GM19351 (cell line): ENCODE measurements at regions not wholly inside any gene's neighbourhood (a gene's known extent, or its start where the extent isn't known, plus 50 kb on each side); places are given as distances from the start of the nearest gene placed in this dataset.

Experiments used
- ATAC-seq: cut with Tn5 transposase; IDR thresholded peaks from one replicate; pipeline ENCODE4 v1.9.1; 2021; ENCODE audit warnings: mild to moderate bottlenecking, moderate library complexity; ENCODE audit not compliant: unreplicated experiment

DNA sequence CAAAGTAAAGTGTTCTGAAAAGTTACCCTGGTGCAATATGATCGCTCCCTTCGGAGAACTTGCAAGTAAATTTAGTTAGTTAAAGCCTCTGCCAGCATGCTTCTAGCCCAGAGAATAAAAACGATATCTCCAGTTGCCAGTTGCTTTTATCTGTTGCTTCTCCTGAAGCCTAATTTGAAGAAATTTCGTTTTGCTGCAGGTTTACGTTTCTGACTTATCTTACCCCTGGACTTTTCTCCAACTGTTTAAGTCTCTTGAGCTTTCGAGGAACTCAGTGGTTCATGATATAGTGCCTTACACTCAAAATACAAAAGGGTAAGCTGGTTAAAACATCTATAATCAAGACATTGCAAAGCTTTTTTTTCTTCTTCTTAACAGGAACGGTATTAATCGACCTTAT lies 131.1 kb downstream of the FAM161A start:
- no peak for ATAC-seq

DNA sequence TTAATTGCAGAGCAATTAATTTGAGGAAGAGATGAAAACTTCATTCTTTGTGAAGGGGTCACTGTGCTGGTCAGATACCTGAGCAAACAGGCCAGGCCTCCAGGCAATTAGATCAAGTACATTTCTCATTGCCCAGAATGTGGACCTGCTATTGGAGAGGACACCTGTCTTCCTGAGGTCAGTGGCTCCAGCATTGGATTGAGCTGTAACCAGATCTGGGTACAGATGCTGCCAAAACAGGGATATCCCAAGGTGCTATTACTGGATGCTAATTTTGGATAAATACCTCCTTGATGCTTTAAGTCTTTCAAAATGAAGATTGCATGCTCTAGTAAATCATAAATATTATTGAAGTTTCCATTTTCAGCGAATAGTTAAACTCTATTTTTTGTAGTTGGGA lies 131.5 kb downstream of the FAM161A start:
- no peak for ATAC-seq

DNA sequence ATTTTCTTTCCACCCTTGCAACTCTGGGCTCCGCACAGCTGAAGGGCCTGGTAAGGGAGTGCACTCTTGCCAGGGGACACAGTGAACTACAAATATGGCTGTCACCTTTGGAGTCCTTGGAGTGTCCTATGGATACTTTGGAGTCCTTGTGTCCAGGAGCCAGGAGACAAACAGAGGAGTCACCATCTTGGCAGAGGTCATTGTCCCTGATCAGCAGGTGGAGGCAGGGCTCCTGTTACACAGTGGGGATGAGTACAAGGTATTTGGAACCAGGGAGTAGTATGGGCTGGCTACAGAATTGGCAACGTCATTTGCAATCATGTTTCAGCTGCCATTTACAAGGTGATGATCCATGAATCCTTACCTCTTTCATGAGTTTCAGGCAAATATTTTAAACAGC lies 132.5 kb downstream of the FAM161A start:
- no peak for ATAC-seq

DNA sequence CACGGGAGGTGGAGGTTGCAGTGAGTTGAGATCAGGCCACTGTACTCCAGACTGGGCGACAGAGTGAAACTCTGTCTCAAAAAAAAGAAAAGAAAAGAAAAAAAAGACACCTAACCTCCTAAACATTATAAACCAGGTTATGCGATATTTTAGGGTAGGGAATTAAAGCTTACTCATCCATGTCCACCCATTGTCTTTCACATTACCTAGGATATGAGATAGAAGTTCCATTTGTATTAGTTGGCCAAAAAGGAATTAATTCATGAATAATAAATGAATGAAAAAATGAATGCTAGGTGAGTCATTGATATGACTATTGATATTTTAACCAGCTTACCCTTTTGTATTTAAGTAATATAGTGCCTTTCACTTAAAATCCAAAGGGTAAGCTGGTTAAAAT lies 132.9 kb downstream of the FAM161A start:
- ATAC-seq: no peak

DNA sequence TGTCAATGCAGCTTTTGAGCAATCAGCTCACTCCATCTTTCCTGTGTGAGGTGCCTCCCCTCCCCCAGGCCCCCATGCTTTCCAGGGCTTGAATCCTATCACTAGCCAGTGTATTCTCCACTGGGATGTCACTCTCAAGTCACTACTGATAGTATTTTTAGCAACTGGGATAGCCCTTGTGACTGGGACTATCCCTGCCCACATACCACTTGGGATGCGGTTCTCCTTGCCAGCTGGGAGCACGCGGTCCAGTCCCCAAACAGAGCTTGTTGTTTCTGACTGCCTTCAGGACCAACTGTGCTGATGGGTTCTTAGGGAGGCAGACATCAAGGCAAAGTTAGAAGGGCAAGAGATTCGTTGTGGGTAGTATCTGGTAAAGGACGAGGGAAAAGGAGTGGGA lies 134.9 kb downstream of the FAM161A start:
- ATAC-seq: no peak

DNA sequence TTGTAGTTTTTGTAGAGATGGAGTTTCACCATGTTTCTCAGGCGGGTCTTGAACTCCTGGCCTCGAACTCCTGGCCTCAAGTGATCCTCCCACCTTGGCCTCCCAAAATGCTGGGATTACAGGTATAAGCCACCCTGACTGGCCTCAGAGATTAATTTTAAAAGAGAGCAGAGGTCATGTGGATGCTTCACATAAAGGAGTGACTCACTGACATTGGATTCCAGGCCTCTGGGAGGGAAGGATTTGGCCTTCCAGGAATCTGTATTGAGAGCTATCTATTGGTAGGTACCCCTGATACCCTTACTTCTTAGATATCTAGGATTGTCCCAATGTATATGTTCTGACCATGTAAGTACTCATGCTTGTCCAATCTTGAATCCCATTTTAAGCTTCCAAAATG lies 138.4 kb downstream of the FAM161A start:
- no peak for ATAC-seq

DNA sequence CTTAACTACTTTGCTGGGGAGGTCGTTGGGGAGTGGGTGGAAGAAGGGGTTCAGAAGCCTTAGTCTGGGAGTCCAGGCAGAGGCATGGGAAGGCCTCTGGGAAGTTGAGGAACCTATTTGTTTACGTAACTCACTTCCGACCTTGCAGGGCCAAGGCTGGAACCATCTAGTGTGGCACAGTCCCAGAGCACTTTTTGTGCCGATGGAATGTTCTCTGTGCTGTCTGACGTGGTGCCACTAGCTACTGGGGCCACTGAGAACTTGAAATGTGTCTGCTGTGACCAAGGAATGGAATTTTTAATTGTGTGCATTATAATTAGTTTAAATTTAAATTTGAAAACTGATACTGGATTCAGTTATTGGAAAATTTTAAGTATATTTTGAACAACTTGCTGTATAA lies 139.7 kb downstream of the FAM161A start:
- ATAC-seq: no peak

DNA sequence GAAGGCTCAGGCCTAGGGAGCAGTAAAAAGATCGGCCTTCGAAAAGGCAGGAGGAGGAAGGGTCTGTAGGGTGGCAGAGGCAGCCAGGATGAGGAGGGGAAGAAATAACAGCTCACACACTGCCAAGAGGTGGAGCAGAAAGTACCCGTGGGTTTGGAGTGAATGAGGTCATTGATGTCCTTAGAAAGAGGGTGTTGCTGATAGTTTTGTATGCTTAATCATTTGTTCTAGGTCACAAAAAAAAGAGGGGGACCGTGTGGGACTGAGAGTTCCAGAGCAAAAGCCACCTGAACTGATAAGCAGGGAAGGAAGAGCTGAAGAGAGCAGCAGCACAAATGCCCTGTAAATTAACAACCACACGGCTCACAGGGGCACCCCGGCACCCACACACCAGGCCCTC lies 140.4 kb downstream of the FAM161A start:
- no peak for ATAC-seq

DNA sequence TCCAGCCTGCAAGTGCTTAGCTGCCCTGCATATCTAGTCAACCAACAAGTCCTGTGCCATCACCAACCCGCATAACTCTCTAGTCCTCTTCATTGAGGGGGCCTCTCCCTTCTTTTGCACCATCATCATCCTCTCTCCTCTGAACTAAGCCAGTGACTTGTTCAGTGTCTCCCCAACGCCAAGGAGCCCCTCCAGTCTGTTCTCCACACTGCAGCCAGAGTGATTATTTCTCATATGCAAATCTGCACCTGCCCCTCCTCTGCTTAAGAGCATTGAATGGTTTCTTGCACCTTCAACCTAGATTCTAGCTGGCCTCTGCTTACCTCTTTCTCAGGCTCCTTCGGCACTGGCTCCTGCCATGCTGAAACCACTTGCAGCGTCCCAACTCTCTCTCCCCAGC lies 141.8 kb downstream of the FAM161A start:
- no peak for ATAC-seq

DNA sequence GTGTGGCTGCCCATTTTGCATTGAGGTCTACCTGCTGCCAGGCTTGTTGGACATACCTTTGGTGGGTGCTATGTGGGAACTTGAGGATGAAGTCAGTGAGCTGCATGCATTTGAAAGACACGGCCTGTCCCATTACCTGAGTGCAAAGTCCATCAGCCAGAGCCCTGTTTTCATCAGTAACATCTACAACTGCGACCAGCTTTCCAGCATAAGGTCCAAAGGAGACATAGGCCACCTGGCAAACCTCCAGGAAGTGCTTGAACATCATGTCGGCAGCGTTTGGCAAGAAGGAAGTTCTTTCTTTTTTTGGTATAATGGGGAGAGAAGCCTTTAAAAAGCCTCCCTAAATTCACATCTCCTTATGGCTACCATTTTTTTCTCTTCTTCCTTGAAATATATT lies 143.1 kb downstream of the FAM161A start:
- no peak for ATAC-seq

DNA sequence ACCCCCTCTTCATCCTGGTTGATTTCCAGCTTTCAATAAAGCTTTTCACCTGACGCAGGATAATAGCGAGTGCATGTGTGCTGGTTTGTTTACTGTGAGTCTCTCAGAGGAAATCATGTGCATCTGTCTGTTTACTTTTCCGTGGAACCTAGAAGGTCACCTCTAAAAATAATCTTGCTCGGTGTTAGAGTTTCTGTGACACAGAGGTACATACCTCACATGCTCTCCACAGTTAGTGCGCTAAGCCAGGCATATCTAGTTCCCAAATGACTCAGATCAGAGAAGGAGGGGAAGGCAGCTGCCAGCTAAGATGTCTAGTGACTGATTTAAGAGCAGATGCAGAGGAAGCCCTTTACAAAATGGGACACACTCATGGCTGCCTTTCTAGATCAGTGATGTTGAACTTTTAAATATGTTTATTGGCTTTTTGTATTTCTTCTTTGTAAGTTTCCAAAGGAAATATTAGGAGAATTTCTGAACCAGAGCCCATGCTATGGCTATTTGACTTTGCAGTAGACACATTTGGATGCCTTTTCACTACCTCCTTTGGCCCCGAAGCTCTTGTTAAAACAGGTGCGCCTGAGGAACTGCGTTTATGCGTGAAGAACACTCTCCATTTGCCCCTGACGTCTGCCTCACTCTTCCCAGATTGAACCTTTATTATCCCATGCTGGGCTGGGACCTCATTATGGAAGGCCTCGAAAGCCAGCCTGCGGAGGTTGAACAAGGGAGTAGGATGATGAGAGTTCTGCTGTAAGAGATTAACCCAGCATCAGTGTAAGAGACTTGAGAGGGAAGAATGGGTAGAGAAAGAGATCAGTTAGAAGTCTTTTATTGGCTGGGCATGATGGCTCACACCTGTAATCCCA lies 145.6 kb downstream of the FAM161A start:
- ATAC-seq: peak; percentile 98

DNA sequence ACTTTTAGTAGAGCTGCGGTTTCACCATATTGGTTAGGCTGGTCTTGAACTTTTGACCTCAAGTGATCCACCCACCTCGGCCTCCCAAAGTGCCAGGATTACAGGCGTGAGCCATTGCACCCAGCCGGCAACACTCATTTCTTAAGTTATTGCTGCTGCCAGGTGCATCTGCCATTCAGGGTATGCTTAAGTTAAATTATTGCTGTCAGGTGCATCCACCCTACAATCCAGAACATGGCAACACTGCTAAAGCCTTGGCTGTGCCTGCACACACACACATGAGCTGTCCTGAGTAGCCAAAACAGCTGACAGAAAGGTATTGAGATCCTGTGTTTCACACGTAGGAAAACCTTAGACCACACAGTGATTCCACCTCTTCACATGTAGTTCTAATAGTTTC lies 148.2 kb downstream of the FAM161A start:
- no peak for ATAC-seq

DNA sequence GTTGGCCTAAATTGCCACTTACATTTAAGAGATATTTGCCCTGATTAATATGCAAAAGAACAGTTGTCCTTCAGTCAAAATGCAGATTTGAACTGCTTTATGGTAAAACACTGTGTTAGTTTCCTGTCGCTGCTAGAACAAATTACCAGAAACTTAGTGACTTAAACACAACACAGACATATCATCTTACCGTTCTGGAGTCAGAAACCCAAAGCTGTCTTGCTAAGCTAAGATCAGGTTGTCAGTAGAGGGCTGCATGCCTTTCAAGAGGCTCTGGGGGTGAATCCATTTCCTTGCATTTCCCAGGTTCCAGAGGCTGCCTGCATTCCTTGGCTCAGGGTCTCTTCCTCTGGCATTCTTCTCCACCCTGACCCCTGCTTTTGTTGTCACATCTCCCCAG lies 149.5 kb downstream of the FAM161A start:
- no peak for ATAC-seq

DNA sequence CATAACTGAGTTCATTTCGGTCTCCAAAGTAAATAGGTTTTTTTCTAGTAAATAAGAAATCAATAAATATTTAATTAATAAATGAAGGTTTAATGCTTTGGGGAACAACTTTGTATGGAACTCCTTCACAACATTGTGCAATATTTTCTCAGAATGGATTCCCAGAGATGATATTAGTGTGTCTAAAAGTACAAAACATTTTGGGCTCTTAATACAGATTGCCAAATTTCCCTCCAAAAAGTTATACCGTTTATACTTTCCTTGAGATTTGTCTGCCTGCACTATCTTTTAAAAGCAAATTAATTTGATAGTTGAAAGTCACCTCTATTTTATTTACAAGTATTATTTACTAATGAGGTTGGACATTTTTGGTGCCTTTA lies 151.8 kb downstream of the FAM161A start:
- no peak for ATAC-seq

DNA sequence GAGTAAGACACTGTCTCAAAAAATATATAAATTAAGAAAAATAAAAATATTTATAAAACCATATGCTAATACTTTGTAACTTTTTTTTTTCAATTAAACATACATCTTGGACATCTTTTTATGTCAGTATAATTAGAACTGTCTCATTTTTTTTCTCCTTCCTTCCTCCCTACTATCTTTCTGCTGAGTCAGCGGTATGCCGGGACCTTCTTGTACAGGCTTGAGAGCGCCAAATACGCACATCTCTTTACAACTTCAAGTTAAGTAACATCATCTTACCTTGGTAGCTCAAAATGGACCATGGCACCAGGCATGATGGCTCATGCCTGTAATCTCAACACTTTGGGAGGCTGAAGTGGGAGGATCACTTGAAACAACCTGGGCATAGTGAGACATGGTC lies 153.4 kb downstream of the FAM161A start:
- no peak for ATAC-seq

DNA sequence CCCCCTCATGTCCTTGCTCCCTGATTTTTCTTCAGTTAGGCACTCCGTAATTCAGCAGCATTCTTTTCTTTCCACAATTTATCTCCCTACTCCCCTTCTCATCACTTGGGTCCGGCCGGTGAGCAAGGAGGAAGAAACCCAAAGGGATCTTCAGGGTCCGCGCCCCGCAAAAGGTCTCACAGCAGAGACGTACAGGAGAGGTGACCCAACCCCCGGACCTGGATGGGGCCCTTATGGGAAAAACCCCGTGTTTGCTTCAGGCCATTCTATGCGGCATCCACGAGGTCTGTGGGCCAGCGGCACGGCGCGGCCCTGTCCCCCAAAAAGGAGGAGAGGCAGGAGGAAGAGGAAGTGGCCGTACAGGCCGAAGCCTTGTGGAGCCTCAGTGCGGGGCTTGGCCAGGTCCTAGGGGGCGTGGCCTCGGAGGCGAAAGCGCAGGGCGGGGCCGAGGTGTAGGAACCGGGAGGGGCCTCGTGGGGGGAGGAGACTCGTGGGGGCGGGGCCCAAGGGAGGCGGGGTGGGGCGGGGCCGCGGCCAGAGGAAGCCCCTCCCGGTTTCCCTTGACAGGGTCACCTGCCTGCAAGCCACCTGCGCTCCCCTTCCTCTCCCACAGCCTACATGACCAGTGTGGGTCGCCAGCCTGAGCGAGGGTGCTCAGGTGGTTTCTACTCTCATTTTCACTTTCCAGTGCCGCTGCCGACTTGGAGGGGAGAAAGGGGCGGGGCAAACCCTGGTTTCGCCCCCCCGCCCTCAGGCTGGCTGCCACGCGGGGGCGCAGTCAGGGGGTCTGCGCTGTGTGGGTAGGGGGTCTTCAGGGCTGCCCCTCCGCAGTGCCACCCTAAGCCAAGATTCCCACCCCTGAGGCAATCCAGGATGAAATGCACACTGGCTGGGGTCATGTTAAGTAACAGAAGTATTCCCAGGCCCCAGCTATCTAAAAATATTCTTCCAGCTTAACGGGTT lies 156.4 kb upstream of the XPO1 start:
- peak; percentile 91 for ATAC-seq

DNA sequence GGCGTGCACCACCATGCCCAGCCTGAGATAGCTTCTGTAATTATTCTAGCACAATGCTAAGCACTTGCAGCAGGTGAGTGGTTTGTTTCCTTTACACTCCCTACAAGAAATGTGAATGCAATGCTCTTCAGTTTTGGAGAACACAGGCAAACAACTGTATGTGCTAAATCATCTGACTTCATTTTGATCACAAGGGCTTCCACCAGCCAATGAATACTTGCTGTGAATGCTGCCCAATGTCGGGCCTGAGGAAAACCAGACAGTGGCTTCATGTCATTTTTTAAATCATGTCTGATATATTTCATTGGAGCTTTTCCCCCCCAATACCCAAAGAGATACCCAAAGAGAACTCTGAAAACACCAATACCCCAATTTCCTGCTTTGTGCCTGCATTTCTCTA lies 155.6 kb upstream of the XPO1 start:
- no peak for ATAC-seq

DNA sequence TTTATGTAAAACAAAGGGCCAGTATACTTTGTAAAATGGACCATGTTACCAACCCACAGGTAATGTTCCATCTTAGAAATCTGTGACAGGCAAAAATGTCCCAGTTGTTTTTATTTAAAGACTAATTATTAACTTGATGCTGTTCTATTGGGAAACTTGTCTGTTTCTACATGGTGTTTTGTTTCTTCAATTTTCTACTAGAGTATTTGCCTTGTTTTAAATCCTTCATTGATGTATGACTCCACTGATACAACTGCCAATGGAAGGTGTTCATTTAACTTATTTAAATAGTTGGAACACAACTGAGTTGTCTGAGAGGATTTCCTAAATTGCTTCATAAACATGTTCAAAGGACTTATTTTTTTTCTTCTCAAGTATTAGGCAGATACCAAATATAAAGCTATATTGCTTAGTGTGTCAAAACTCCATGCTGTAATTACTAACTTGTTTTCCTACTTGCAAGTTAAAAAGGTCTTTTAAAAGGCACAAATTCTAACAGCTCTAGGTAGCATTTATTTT lies 152.0 kb upstream of the XPO1 start:
- no peak for ATAC-seq

DNA sequence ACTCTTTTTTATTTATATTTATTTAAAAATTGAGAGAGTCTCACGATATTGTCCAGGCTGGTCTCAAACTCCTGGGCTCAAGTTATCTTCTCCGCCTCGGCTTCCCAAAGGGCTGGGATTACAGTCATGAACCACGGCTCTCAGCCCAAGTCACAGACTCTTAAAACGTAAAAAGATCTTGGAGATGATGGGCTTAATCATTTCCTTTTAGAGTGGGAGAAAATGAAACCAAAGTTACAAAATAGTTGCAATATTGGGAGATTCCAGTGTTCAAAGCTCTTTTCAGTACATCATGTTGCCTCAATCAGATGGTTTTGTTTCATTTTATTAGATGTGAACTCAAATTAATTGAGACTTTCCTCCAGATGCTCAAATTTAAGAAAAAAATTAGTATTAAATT lies 151.4 kb upstream of the XPO1 start:
- no peak for ATAC-seq

DNA sequence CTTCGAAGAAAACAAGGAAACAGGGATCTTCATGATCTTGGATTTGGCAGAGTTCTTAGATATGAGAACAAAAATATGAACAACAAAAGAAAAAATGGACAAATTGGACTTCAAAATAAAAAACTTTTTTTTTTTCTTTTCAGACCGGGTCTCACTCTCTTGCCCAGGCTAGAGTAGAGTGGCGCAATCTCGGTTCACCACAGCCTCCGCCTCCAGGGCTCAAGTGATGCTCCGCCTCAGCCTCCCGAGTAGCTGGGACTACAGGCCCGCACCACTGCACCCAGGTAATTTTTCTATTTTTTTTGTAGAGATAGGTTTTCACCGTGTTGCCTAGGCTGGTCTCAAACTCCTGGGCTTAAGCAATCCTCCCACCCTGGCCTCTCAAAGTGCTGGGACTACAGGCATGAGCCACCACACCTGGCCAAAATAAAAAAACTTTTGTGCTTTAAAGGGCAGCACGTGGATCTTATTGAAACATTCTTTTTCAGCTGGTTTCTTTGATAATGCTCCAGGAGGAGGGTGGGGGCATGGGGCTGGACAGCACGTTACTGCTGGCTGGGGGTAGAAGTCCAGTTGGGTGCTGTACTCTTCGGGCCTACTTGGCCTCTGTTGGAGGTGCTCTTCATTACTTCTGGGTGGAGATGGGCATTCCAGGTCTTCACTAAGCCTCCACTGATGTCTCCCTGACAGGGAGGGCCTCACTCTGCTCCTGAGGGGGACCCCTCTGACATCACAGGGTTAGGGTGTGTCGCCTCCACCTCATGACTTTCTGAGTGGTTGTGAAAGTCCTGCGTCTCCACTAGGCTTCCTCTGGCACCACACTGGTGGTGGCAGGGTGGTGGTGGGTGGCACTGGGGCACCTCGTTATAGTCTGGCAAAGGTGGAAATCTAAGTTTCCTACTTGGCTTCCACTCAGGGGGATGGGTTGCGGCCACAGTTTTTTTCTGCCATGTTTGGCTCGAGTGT lies 150.5 kb upstream of the XPO1 start:
- no peak for ATAC-seq

DNA sequence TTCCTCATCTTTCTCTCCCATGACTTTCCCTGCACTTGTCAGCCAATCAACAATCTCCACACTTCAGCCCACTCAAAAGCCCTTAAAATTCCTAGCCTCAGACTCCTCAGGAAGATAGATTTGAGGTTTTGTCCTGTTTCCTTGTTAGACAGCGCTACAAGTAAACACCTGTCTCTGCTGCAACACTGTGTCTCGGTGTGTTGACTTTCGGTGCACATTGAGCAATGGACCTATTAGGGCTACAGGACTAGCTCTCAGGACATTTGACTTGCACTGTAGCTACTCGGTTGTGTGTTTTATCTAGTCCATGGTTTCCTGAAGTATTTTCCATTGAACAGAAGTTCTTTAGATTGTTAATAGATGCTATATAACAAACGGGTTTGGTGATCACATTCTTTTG lies 140.9 kb upstream of the XPO1 start:
- no peak for ATAC-seq
